HepG2 (cell line): ENCODE measurements at regions not wholly inside any gene's neighbourhood (a gene's known extent, or its start where the extent isn't known, plus 50 kb on each side); places are given as distances from the start of the nearest gene placed in this dataset.
A peak's percentile ranks its signal among the peaks of the same experiment; 100 is the strongest.

Source experiments
- BORCS8-MEF2B ChIP-seq: sonication (generic); formaldehyde crosslinking; IDR thresholded peaks from 2 replicates; pipeline ENCODE4 v1.8.0; 2022; ENCODE audit warnings: mild to moderate bottlenecking, missing genetic modification reagents
- CEBPG ChIP-seq: IDR thresholded peaks from 2 replicates; pipeline ENCODE4 v1.6.1; 2016
- ETV5 ChIP-seq: IDR thresholded peaks from 2 replicates; pipeline ENCODE4 v1.6.1; 2018; ENCODE audit warnings: missing biosample characterization, missing genetic modification reagents, inconsistent platforms, borderline replicate concordance
- FOSL2 ChIP-seq: sonication (generic); formaldehyde crosslinking; IDR thresholded peaks from 2 replicates; pipeline ENCODE4 v1.4.0; 2020; ENCODE audit warnings: missing genetic modification reagents
- FOXP1 ChIP-seq, 2 experiments: fragments of 450-650 bp in 1 of 2; IDR thresholded peaks; 2 replicates each; pipeline ENCODE4 v1.6.1; 2017 to 2018; ENCODE audit warnings: antibody characterized with exemption in 1 of 2
- JUNB ChIP-seq: sonication (generic); formaldehyde crosslinking; IDR thresholded peaks from 2 replicates; pipeline ENCODE4 v1.8.0; 2022; ENCODE audit warnings: missing genetic modification reagents, mild to moderate bottlenecking, borderline replicate concordance
- KDM1A ChIP-seq: IDR thresholded peaks from 2 replicates; pipeline ENCODE4 v1.6.1; 2016; ENCODE audit warnings: missing compliant biosample characterization
- KDM6A ChIP-seq: IDR thresholded peaks from 2 replicates; pipeline ENCODE4 v1.6.1; 2016; ENCODE audit warnings: low read depth
- MTA1 ChIP-seq: sonication (generic); formaldehyde crosslinking; IDR thresholded peaks from 2 replicates; pipeline ENCODE4 v1.4.0; 2020; ENCODE audit warnings: missing genetic modification reagents, mild to moderate bottlenecking, borderline replicate concordance
- NFIC ChIP-seq: IDR thresholded peaks from 2 replicates; pipeline ENCODE4 v1.6.1; 2012; ENCODE audit warnings: mild to moderate bottlenecking, low read length, inconsistent platforms
- PHF21A ChIP-seq: sonication (generic); formaldehyde crosslinking; IDR thresholded peaks from 2 replicates; pipeline ENCODE4 v1.5.0; 2020; ENCODE audit warnings: mild to moderate bottlenecking, missing genetic modification reagents
- PTBP1 ChIP-seq: fragments of 200-400 bp; formaldehyde crosslinking; IDR thresholded peaks from 2 replicates; pipeline ENCODE4 v1.6.1; 2018; ENCODE audit warnings: low read length, low read depth; ENCODE audit not compliant: poor library complexity, severe bottlenecking
- SALL2 ChIP-seq: sonication (generic); formaldehyde crosslinking; IDR thresholded peaks from 2 replicates; pipeline ENCODE4 v1.8.1; 2023; ENCODE audit warnings: mild to moderate bottlenecking, missing genetic modification reagents, inconsistent platforms
- SAP130 ChIP-seq: IDR thresholded peaks from 2 replicates; pipeline ENCODE4 v1.6.1; 2016; ENCODE audit warnings: low read depth
- TCF7 ChIP-seq: sonication (generic); IDR thresholded peaks from 2 replicates; pipeline ENCODE4 v1.6.1; 2016; ENCODE audit warnings: antibody characterized with exemption, low read depth
- TP53 ChIP-seq: sonication (generic); formaldehyde crosslinking; conservative IDR thresholded peaks from 2 replicates; pipeline ENCODE4 v1.4.0; 2020; ENCODE audit warnings: missing genetic modification reagents
- TRIM22 ChIP-seq: fragments of 450-650 bp; IDR thresholded peaks from 2 replicates; pipeline ENCODE4 v1.6.1; 2017
- ZNF281 ChIP-seq: sonication (generic); formaldehyde crosslinking; IDR thresholded peaks from 2 replicates; pipeline ENCODE4 v1.4.0; 2020; ENCODE audit warnings: missing genetic modification reagents, borderline replicate concordance
- ZNF292 ChIP-seq: sonication (generic); formaldehyde crosslinking; IDR thresholded peaks from 2 replicates; pipeline ENCODE4 v1.8.1; 2022; ENCODE audit warnings: mild to moderate bottlenecking, low read depth, missing genetic modification reagents, borderline replicate concordance
- ZNF607 ChIP-seq: sonication (generic); formaldehyde crosslinking; IDR thresholded peaks from 2 replicates; pipeline ENCODE4 v1.5.1; 2020; ENCODE audit warnings: missing genetic modification reagents, mild to moderate bottlenecking, borderline replicate concordance
- ZNF609 ChIP-seq: sonication (generic); formaldehyde crosslinking; IDR thresholded peaks from 2 replicates; pipeline ENCODE4 v1.4.0; 2020; ENCODE audit warnings: mild to moderate bottlenecking, missing genetic modification reagents, borderline replicate concordance

GRCh38 chr21:17462276-17462981, 50.4 kb upstream of the CXADR start (continued):
- peak; percentile 84 for TF ChIP-seq ZNF609 (CRISPR knock-in tag)
- TF ChIP-seq CEBPG (CRISPR knock-in tag), result peak; percentile 22; the same call in 1 of the 2 replicates
- peak; percentile 22; the same call in 1 of the 2 replicates for TF ChIP-seq MTA1 (CRISPR knock-in tag)
- no peak for TF ChIP-seq PTBP1
- TF ChIP-seq ZNF281 (CRISPR knock-in tag), result peak; percentile 91
- TF ChIP-seq SALL2, result no peak
- TF ChIP-seq ETV5 (CRISPR knock-in tag), result peak; percentile 30; the same call in 1 of the 2 replicates
- TF ChIP-seq NFIC, result peak; percentile 48; the same call in 1 of the 2 replicates
- peak; percentile 82 for TF ChIP-seq PHF21A (CRISPR knock-in tag)
- peak; percentile 79 for TF ChIP-seq KDM1A (CRISPR knock-in tag)
- peak; percentile 66 for TF ChIP-seq KDM6A (CRISPR knock-in tag)
- TF ChIP-seq TCF7, result peak; percentile 68
- 0 out of 2 replicates have a peak, but pooled peaks have one; percentile 26 for TF ChIP-seq ZNF607
- peak; percentile 87 for TF ChIP-seq SAP130 (CRISPR knock-in tag)
- peak; percentile 44; the same call in 1 of the 2 replicates for TF ChIP-seq JUNB
- 0 out of 2 replicates have a peak, but pooled peaks have one; percentile 27 for TF ChIP-seq BORCS8-MEF2B (CRISPR knock-in tag)
- 0 out of 2 replicates have a peak, but pooled peaks have one; percentile 7 for TF ChIP-seq TP53
- TF ChIP-seq FOXP1 (IDR thresholded peaks at IDR 0.05), result no peak
- TF ChIP-seq FOXP1 (CRISPR knock-in tag; IDR thresholded peaks at IDR 0.05), result peak; percentile 67
- peak; percentile 51 for TF ChIP-seq ZNF292 (CRISPR knock-in tag)
- no peak for TF ChIP-seq TRIM22
- peak; percentile 40; the same call in 1 of the 2 replicates for TF ChIP-seq FOSL2 (CRISPR knock-in tag)
